Stomach (tissue), 8 donors: ENCODE measurements at regions not wholly inside any gene's neighbourhood (a gene's known extent, or its start where the extent isn't known, plus 50 kb on each side); places are given as distances from the start of the nearest gene placed in this dataset.

Source experiments
- DNase-seq, 2 donors: peaks; one replicate each; pipeline versions ENCODE4 v3.0.0 to v3.0.0-alpha.2; 2013 to 2019
- H3K27ac ChIP-seq, 5 donors: fragments of 200-600 bp in 4 of 5; sonication (generic) in 4 of 5; one replicate each; pipeline ENCODE4 v1.5.1; 2013 to 2019; ENCODE audit warnings: mild to moderate bottlenecking in 1 of 5, moderate library complexity in 1 of 5
- H3K27me3 ChIP-seq, 3 donors: fragments of 200-600 bp; sonication (generic); one replicate each; pipeline ENCODE4 v1.5.1; 2017 to 2019; ENCODE audit warnings: mixed run types in 1 of 3
- H3K36me3 ChIP-seq, 4 donors: fragments of 200-600 bp; sonication (generic); 1 replicate in 3 of 4; 2 replicates in 1 of 4; pipeline ENCODE4 v1.5.1; 2016 to 2019
- H3K4me1 ChIP-seq, 4 donors: fragments of 200-600 bp; sonication (generic); one replicate each; pipeline ENCODE4 v1.5.1; 2016 to 2019
- H3K4me3 ChIP-seq, 4 donors: fragments of 200-600 bp; sonication (generic) in 3 of 4; one replicate each; pipeline ENCODE4 v1.5.1; 2016 to 2019; ENCODE audit warnings: mild to moderate bottlenecking in 1 of 4
- H3K9me3 ChIP-seq, 4 donors: fragments of 200-600 bp; sonication (generic); one replicate each; pipeline ENCODE4 v1.5.1; 2016 to 2019
- CTCF ChIP-seq, 7 experiments: fragments of 450-650 bp in 4 of 7; fragments of 200-600 bp in 3 of 7; sonication (generic) in 3 of 7; IDR thresholded peaks; one replicate each; pipeline ENCODE4 v1.5.1; 2016 to 2019; ENCODE audit warnings: antibody characterized with exemption in 7 of 7, control low read depth in 2 of 7, mild to moderate bottlenecking in 1 of 7
- EP300 ChIP-seq: sonication (generic); formaldehyde crosslinking; IDR thresholded peaks from one replicate; pipeline ENCODE4 v1.6.1; 2017; ENCODE audit warnings: antibody characterized with exemption
- POLR2A ChIP-seq, 4 donors: fragments of 450-650 bp; IDR thresholded peaks; one replicate each; pipeline ENCODE4 v1.6.1; 2016; ENCODE audit warnings: antibody characterized with exemption in 4 of 4, control low read depth in 2 of 4, mild to moderate bottlenecking in 1 of 4, moderate library complexity in 1 of 4
- POLR2AphosphoS5 ChIP-seq, 3 donors: sonication (generic); formaldehyde crosslinking; IDR thresholded peaks; one replicate each; pipeline ENCODE4 v1.6.1; 2016; ENCODE audit warnings: antibody characterized with exemption in 3 of 3
- WGBS, 5 donors: extraction: QIAGEN DNeasy Blood & Tissue Kit in 3 of 5; methylation state at CpG; one replicate each; pipeline versions ENCODE4 v1.1.5 to v1.1.7; 2013 to 2018; 5-methylcytosine and 5-hydroxymethylcytosine counted together
- intact Hi-C: fragments of 100-400 bp; cut with DNase I; formaldehyde crosslinking; loops from one replicate; pipeline ENCODE4 v1.15.1; 2023; ENCODE audit warnings: low total_unique reads
- donor health status: healthy with polysubstance abuse.
- donor health status: Bipolar disorder and iron deficiency.
- donor health status: healthy.

- no peak for DNase-seq
- H3K4me3 ChIP-seq, result no peak overlapping the region
- TF ChIP-seq POLR2AphosphoS5 (IDR thresholded peaks at IDR 0.05), result no peak
- no peak for TF ChIP-seq POLR2A (IDR thresholded peaks at IDR 0.05)
- no peak for TF ChIP-seq CTCF (IDR thresholded peaks at IDR 0.05)
- no peak for TF ChIP-seq EP300
- no peaks in the 10 kb centered on the region for H3K27me3 ChIP-seq
- WGBS, 5 donors, result 77 to 83% (median 80%) methylated on average over 12 of the region's 12 CpGs
- intact Hi-C loops, result no loop called here
- no peak overlapping the region for H3K27ac ChIP-seq
- no peaks in the 10 kb centered on the region for H3K4me1 ChIP-seq
- H3K9me3 ChIP-seq, result no peaks in the 10 kb centered on the region
- H3K36me3 ChIP-seq, result no peaks in the 10 kb centered on the region
Observed at GRCh38 chr2:12081481-12082210, 335.2 kb downstream of the LPIN1 start.

GRCh38 chr2:12083081-12083581 is 336.7 kb downstream of the LPIN1 start:
- intact Hi-C loops, result no loop called here
- Histone ChIP-seq H3K4me3 (no peak overlapping the region), H3K9me3 (no peaks in the 10 kb centered on the region), H3K27ac (no peak overlapping the region), H3K36me3 (no peaks in the 10 kb centered on the region), H3K27me3 (no peaks in the 10 kb centered on the region), H3K4me1 (no peaks in the 10 kb centered on the region)
- TF ChIP-seq EP300 (no peak), POLR2A (IDR thresholded peaks at IDR 0.05) (no peak), POLR2AphosphoS5 (IDR thresholded peaks at IDR 0.05) (no peak), CTCF (IDR thresholded peaks at IDR 0.05) (no peak)
- 72 to 81% (median 77%) methylated on average over 9 of the region's 9 CpGs for WGBS, 5 donors
- no peak for DNase-seq

GRCh38 chr2:12083713-12084419 is 337.4 kb downstream of the LPIN1 start:
- no peak for DNase-seq
- Histone ChIP-seq H3K36me3 (no peaks in the 10 kb centered on the region), H3K9me3 (no peaks in the 10 kb centered on the region), H3K27ac (no peak overlapping the region), H3K4me1 (no peaks in the 10 kb centered on the region), H3K27me3 (no peaks in the 10 kb centered on the region), H3K4me3 (no peak overlapping the region)
- TF ChIP-seq CTCF (IDR thresholded peaks at IDR 0.05), result no peak
- no peak for TF ChIP-seq POLR2AphosphoS5 (IDR thresholded peaks at IDR 0.05)
- TF ChIP-seq EP300, result no peak
- no peak for TF ChIP-seq POLR2A (IDR thresholded peaks at IDR 0.05)
- intact Hi-C loops, result no loop called here
- WGBS, 5 donors, result 74 to 83% (median 81%) methylated on average over 5 of the region's 5 CpGs

- TF ChIP-seq CTCF (IDR thresholded peaks at IDR 0.05) (no peak), EP300 (no peak), POLR2A (IDR thresholded peaks at IDR 0.05) (no peak), POLR2AphosphoS5 (IDR thresholded peaks at IDR 0.05) (no peak)
- WGBS, 5 donors, result 69 to 88% (median 82%) methylated on average over 2 of the region's 2 CpGs
Observed at GRCh38 chr2:12087175-12087574, 340.7 kb downstream of the LPIN1 start.

More at GRCh38 chr2:12087175-12087574, 340.7 kb downstream of the LPIN1 start:
- intact Hi-C loops, result no loop called here
- no peaks in the 10 kb centered on the region for H3K4me1 ChIP-seq
- no peaks in the 10 kb centered on the region for H3K36me3 ChIP-seq
- H3K9me3 ChIP-seq, result no peaks in the 10 kb centered on the region
- H3K27ac ChIP-seq, result no peak overlapping the region
- H3K27me3 ChIP-seq, result no peaks in the 10 kb centered on the region
- no peak for DNase-seq
- H3K4me3 ChIP-seq, result no peak overlapping the region
